ENCODE measurements at regions not wholly inside any gene's neighbourhood (a gene's known extent, or its start where the extent isn't known, plus 50 kb on each side); places are given as distances from the start of the nearest gene placed in this dataset.

DNA sequence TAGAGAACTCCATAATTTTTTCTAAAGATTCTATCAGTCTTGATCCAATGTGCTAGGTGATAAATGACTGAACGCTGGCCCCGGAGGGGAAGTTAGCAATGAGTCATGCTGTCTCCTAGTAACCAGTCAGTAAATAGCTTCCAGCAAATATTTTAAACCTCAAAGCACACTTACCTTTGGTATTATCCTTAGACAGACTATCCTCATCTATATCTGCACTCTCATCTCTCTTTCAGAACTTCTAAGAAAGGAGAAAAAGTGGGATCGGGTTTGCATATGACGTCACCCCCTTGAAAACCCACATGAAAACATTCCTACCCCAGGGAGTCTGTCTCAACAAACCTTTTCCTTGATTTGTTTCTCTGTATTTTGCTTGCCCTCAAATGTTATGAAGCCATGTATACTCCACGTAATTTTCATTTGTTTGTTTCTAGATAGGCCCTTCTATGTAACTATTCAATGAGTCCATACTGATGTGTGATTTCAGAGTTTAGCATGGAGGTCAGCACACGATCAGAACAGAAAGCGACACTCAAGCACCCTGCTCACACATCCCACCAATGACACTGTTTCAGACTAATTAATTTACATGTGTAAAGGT, 174.9 kb upstream of the NRP1 start:
- peak; percentile 28 to 39 for DNase-seq (ENCODE audit: low read depth in 1 of 2, low spot score in 1 of 2)
- H3K4me3 ChIP-seq (replicated peaks; ENCODE audit: insufficient read depth, low read length) = no peak overlapping the region
- H3K27ac ChIP-seq (replicated peaks) = no peak overlapping the region
- H3K27me3 ChIP-seq (ENCODE audit: insufficient read depth, poor library complexity, severe bottlenecking) = peaks cover 2% of the 10 kb centered on the region
- TF ChIP-seq GABPA (IDR thresholded peaks at IDR 0.05; ENCODE audit: low read depth) (no peak), POLR2AphosphoS5 (IDR thresholded peaks at IDR 0.05; ENCODE audit: low read depth) (no peak), SPI1 (IDR thresholded peaks at IDR 0.05; ENCODE audit: borderline replicate concordance, low read depth) (no peak)
- TF ChIP-seq, protein P1, sequence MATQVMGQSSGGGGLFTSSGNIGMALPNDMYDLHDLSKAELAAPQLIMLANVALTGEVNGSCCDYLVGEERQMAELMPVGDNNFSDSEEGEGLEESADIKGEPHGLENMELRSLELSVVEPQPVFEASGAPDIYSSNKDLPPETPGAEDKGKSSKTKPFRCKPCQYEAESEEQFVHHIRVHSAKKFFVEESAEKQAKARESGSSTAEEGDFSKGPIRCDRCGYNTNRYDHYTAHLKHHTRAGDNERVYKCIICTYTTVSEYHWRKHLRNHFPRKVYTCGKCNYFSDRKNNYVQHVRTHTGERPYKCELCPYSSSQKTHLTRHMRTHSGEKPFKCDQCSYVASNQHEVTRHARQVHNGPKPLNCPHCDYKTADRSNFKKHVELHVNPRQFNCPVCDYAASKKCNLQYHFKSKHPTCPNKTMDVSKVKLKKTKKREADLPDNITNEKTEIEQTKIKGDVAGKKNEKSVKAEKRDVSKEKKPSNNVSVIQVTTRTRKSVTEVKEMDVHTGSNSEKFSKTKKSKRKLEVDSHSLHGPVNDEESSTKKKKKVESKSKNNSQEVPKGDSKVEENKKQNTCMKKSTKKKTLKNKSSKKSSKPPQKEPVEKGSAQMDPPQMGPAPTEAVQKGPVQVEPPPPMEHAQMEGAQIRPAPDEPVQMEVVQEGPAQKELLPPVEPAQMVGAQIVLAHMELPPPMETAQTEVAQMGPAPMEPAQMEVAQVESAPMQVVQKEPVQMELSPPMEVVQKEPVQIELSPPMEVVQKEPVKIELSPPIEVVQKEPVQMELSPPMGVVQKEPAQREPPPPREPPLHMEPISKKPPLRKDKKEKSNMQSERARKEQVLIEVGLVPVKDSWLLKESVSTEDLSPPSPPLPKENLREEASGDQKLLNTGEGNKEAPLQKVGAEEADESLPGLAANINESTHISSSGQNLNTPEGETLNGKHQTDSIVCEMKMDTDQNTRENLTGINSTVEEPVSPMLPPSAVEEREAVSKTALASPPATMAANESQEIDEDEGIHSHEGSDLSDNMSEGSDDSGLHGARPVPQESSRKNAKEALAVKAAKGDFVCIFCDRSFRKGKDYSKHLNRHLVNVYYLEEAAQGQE (IDR thresholded peaks at IDR 0.05; ENCODE audit: insufficient replicate concordance, low read depth) = no peak
- TF ChIP-seq, protein P2, sequence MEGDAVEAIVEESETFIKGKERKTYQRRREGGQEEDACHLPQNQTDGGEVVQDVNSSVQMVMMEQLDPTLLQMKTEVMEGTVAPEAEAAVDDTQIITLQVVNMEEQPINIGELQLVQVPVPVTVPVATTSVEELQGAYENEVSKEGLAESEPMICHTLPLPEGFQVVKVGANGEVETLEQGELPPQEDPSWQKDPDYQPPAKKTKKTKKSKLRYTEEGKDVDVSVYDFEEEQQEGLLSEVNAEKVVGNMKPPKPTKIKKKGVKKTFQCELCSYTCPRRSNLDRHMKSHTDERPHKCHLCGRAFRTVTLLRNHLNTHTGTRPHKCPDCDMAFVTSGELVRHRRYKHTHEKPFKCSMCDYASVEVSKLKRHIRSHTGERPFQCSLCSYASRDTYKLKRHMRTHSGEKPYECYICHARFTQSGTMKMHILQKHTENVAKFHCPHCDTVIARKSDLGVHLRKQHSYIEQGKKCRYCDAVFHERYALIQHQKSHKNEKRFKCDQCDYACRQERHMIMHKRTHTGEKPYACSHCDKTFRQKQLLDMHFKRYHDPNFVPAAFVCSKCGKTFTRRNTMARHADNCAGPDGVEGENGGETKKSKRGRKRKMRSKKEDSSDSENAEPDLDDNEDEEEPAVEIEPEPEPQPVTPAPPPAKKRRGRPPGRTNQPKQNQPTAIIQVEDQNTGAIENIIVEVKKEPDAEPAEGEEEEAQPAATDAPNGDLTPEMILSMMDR (IDR thresholded peaks at IDR 0.05; ENCODE audit: insufficient read depth, low read length) = no peak

DNA sequence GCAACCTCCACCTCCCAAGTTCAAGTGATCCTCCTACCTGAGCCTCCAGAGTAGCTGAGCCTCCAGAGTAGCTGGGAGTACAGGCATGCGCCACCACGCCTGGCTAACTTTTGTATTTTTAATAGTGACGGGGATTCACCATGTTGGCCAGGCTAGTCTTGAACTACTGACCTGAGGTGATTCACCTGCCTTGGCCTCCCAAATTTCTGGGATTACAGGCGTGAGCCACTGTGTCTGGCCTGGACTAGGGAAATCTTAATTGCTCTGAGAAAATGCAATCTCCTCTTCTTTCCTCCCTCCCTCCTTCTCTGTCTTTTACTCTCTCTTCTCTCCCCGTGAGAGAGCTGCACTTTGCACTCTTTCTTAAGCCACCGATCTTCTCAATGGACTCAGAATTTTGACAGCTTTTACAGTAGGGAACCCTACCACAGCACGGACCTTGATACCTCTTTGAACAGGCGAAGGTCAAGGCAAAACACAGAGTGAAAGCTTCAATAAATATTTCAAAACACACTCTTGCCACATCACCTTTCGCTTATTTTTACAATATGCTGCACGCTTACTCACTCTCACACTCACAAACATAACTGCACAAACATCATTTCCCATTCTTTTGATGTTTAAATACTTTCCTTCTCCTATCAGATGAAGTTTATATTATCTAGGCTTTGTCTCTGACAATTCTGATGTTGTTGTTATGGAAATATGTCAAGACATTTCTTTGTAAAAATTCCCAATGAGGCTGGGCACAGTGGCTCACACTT, 173.4 kb upstream of the NRP1 start:
- Histone ChIP-seq H3K27me3 (ENCODE audit: insufficient read depth, poor library complexity, severe bottlenecking) (peaks cover 2% of the 10 kb centered on the region), H3K4me3 (replicated peaks; ENCODE audit: insufficient read depth, low read length) (no peak overlapping the region), H3K27ac (replicated peaks) (no peak overlapping the region)
- no peak for TF ChIP-seq POLR2AphosphoS5 (IDR thresholded peaks at IDR 0.05; ENCODE audit: low read depth)
- DNase-seq (ENCODE audit: low read depth in 1 of 2, low spot score in 1 of 2) = no peak

DNA sequence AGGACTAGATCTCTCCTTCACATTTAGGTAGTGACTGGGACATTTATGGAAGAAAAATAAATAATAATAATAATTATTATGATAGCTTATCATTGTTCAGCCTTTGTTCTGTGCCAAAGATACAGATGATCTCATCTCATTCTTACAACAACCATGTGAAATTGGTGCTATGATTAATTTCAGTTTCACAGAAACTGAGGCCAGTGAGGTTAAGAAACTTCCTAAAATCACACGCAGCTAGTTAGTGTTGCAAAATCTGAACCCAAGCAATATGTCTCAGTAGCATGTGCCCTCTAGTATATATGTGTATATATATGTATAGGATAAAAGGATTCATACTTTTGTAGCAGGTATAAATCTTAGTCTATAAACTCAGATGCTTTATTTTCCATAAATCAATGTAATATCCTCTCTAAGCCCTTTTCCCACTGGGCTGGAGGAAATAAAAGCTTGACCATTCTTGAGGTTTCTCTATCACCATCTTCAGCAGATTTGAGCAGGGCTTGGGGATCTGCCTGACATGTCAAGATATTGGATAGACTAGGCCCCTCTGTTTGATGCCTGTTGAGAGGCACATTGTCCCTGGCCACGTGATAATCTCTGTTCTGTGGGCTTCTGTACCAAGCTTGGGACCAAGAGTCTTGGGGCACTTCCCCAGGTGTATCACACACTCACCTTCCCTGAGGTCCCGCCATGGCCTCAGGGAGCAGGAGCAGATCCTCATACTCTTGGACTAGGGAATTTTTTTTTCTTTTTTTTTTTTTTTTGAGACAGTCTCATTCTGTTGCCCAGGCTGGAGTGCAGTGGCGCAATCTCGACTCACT, 172.6 kb upstream of the NRP1 start:
- DNase-seq (ENCODE audit: low read depth in 1 of 2, low spot score in 1 of 2) = peak in 1 of 2 experiments; percentile 63
- TF ChIP-seq, protein P2 (IDR thresholded peaks at IDR 0.05; ENCODE audit: insufficient read depth, low read length) = no peak
- TF ChIP-seq POLR2AphosphoS5 (IDR thresholded peaks at IDR 0.05; ENCODE audit: low read depth) (no peak), GABPA (IDR thresholded peaks at IDR 0.05; ENCODE audit: low read depth) (no peak), SPI1 (IDR thresholded peaks at IDR 0.05; ENCODE audit: borderline replicate concordance, low read depth) (no peak)
- Histone ChIP-seq H3K4me3 (replicated peaks; ENCODE audit: insufficient read depth, low read length) (no peak overlapping the region), H3K27me3 (ENCODE audit: insufficient read depth, poor library complexity, severe bottlenecking) (peaks cover 2% of the 10 kb centered on the region), H3K27ac (replicated peaks) (no peak overlapping the region)

DNA sequence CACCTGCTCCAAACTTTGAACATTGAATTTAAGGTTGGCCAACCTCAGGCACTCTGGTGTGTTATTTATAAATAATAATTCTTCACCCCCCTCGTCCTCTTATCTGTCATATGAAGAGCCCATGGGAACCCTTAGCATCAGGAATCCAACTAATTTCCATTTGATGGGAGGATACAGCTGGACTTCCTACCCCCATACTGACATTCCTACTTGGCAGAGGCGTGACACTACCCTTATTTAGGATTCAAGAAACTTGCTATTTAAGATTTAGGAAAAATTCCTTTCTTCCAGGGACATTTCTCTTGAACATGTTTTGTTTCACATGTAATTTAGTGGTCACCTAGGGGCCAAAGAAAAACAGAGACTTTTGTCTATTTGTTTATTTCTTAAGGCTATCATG, 171.9 kb upstream of the NRP1 start:
- Histone ChIP-seq H3K27ac (replicated peaks) (no peak overlapping the region), H3K4me3 (replicated peaks; ENCODE audit: insufficient read depth, low read length) (no peak overlapping the region), H3K27me3 (ENCODE audit: insufficient read depth, poor library complexity, severe bottlenecking) (peaks cover 2% of the 10 kb centered on the region)
- TF ChIP-seq, protein P2 (IDR thresholded peaks at IDR 0.05; ENCODE audit: insufficient read depth, low read length) = no peak
- no peak for TF ChIP-seq SPI1 (IDR thresholded peaks at IDR 0.05; ENCODE audit: borderline replicate concordance, low read depth)
- no peak for TF ChIP-seq POLR2AphosphoS5 (IDR thresholded peaks at IDR 0.05; ENCODE audit: low read depth)
- no peak for TF ChIP-seq GABPA (IDR thresholded peaks at IDR 0.05; ENCODE audit: low read depth)
- TF ChIP-seq, protein P1 (IDR thresholded peaks at IDR 0.05; ENCODE audit: insufficient replicate concordance, low read depth) = no peak
- DNase-seq (ENCODE audit: low read depth in 1 of 2, low spot score in 1 of 2) = no peak

Measured in HL-60 (cell line).